Duodenal mucosa (tissue), 2 donors: ENCODE measurements at regions not wholly inside any gene's neighbourhood (a gene's known extent, or its start where the extent isn't known, plus 50 kb on each side); places are given as distances from the start of the nearest gene placed in this dataset.
"Not testable (repeated sequence)": the region's sequence is repeated elsewhere in the genome, so short reads cannot be mapped to it uniquely, and the experiment has no call there.

Experiments used
- H3K27ac ChIP-seq: one replicate; pipeline ENCODE4 v1.7.0; 2013; ENCODE audit warnings: low read depth, low read length
- H3K27me3 ChIP-seq, 2 donors: one replicate each; pipeline ENCODE4 v1.7.0; 2013; ENCODE audit warnings: low read length in 2 of 2, control low read depth in 1 of 2; ENCODE audit not compliant: insufficient read depth in 2 of 2, control insufficient read depth in 1 of 2
- H3K36me3 ChIP-seq, 2 donors: one replicate each; pipeline ENCODE4 v1.7.0; 2013; ENCODE audit warnings: low read length in 2 of 2, control low read depth in 1 of 2; ENCODE audit not compliant: insufficient read depth in 2 of 2, control insufficient read depth in 1 of 2
- H3K4me1 ChIP-seq, 2 donors: one replicate each; pipeline ENCODE4 v1.7.0; 2013; ENCODE audit warnings: low read length in 2 of 2, control low read depth in 1 of 2; ENCODE audit not compliant: insufficient read depth in 2 of 2, control insufficient read depth in 1 of 2
- H3K4me3 ChIP-seq, 2 donors: one replicate each; pipeline ENCODE4 v1.7.0; 2013; ENCODE audit warnings: low read length in 2 of 2, low read depth in 1 of 2
- H3K9ac ChIP-seq, 2 donors: one replicate each; pipeline ENCODE4 v1.7.0; 2013; ENCODE audit warnings: low read length in 2 of 2, low read depth in 1 of 2
- H3K9me3 ChIP-seq, 2 donors: one replicate each; pipeline ENCODE4 v1.7.0; 2013; ENCODE audit warnings: low read length in 2 of 2, control low read depth in 1 of 2; ENCODE audit not compliant: control insufficient read depth in 1 of 2

DNA sequence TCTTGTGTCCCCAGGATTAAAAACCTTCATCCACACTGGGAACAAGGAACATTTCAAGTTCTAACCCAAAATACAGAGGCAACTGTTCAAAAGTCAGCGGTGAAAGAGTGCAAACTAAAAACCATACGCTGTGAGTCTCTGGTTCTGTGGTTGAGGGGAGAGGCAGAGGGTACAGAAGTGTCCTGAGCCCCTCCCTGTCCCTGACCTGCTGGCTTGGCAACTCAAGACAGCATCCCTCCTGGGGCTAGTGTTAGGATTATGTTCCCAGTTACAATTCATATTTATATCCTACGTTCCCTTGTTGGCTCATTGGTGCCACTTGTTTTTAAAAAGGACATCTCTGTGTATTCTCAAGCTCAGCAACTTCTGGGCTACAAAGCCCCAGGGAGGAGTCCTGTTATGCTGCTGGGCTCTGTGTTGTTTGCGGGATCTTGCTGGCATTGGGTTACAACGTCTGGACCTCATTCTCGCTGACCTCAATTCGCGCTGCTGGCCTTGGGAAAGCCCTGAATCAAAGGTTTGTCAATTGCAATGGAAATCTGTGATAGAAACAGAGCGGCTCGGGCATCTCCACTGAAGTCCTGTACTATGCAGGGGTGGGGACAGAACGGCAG lies 420.8 kb downstream of the FUT8 start:
- H3K9me3 ChIP-seq: no peaks in the 10 kb centered on the region
- H3K27ac ChIP-seq: no peak overlapping the region
- peaks cover 0 to 3% of the 10 kb centered on the region in 2 donors for H3K27me3 ChIP-seq

GRCh38 chr14:65834051-65834450 lies 421.5 kb downstream of the FUT8 start:
- H3K9me3 ChIP-seq: no peaks in the 10 kb centered on the region
- H3K27me3 ChIP-seq: peaks cover 0 to 3% of the 10 kb centered on the region in 2 donors
- H3K4me1 ChIP-seq: peaks cover 0 to 7% of the 10 kb centered on the region in 2 donors
- no peak overlapping the region for H3K4me3 ChIP-seq
- no peak overlapping the region for H3K27ac ChIP-seq
- H3K9ac ChIP-seq: no peak overlapping the region
- no peaks in the 10 kb centered on the region for H3K36me3 ChIP-seq

More for the DNA sequence above, 420.8 kb downstream of the FUT8 start:
- Histone ChIP-seq H3K9ac (no peak overlapping the region), H3K4me3 (no peak overlapping the region), H3K4me1 (peaks cover 0 to 7% of the 10 kb centered on the region in 2 donors), H3K36me3 (no peaks in the 10 kb centered on the region)

GRCh38 chr14:65834812-65835211 lies 422.3 kb downstream of the FUT8 start:
- Histone ChIP-seq H3K27me3 (peaks cover 0 to 3% of the 10 kb centered on the region in 2 donors), H3K4me3 (no peak overlapping the region), H3K27ac (no peak overlapping the region)

GRCh38 chr14:65835501-65835900 lies 423.0 kb downstream of the FUT8 start:
- H3K4me3 ChIP-seq: no peak overlapping the region
- H3K27ac ChIP-seq: no peak overlapping the region
- H3K27me3 ChIP-seq: peaks cover 0 to 3% of the 10 kb centered on the region in 2 donors
- H3K36me3 ChIP-seq: no peaks in the 10 kb centered on the region
- no peak overlapping the region for H3K9ac ChIP-seq
- H3K4me1 ChIP-seq: peaks cover 0 to 7% of the 10 kb centered on the region in 2 donors
- H3K9me3 ChIP-seq: no peaks in the 10 kb centered on the region

More at GRCh38 chr14:65834812-65835211, 422.3 kb downstream of the FUT8 start:
- H3K36me3 ChIP-seq: no peaks in the 10 kb centered on the region
- H3K4me1 ChIP-seq: peaks cover 0 to 7% of the 10 kb centered on the region in 2 donors
- no peaks in the 10 kb centered on the region for H3K9me3 ChIP-seq
- H3K9ac ChIP-seq: no peak overlapping the region

DNA sequence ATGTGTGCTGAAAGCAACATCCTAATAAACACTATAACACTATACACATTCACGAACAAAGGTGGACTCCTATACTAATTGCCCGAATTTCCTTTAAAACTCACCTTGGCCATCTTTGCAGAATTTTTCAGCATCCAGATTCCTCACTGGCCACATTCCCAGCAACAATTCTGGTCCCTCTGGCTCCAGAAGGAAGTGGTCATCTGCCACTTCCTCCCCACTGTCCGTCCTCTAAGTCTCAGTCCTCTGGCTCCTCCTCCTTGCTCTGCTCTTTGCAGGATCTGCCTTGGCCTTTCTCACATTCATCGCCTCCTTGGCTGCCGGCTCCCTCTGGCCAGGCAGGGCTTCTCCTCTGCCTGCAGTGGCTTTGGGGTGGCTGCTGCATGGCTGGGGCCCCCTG lies 426.0 kb downstream of the FUT8 start:
- peaks cover 0 to 3% of the 10 kb centered on the region in 2 donors for H3K27me3 ChIP-seq
- H3K9me3 ChIP-seq: no peaks in the 10 kb centered on the region
- H3K9ac ChIP-seq: no peak overlapping the region
- no peaks in the 10 kb centered on the region for H3K36me3 ChIP-seq
- no peaks in the 10 kb centered on the region for H3K4me1 ChIP-seq
- H3K27ac ChIP-seq: no peak overlapping the region
- no peak overlapping the region for H3K4me3 ChIP-seq

- H3K27ac ChIP-seq: no peak overlapping the region
- H3K36me3 ChIP-seq: no peaks in the 10 kb centered on the region
- H3K27me3 ChIP-seq: peaks cover 0 to 3% of the 10 kb centered on the region in 2 donors
- no peaks in the 10 kb centered on the region for H3K9me3 ChIP-seq
- H3K9ac ChIP-seq: no peak overlapping the region
- no peaks in the 10 kb centered on the region for H3K4me1 ChIP-seq
- no peak overlapping the region for H3K4me3 ChIP-seq
These were observed 427.7 kb downstream of the FUT8 start for GRCh38 chr14:65840118-65840751.

DNA sequence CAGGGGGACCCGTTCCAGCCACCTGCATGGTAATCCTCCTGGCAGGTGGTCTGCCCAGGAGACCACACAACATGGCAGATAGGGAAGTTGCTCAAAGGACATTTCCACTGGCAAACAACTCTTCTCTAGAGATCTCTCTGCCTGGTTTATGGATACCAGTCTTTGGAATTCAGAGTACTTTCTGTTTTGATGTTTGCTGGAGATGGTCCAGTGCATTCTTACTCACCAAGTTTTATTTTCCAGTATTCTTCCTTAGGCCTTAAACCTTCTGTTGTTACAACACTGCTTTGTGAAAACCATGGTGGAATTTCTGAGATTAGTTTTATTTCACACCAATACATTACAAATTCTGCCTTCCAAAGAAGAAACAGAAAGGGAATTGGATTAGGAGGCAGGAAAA lies 428.3 kb downstream of the FUT8 start:
- Histone ChIP-seq H3K4me1 (no peaks in the 10 kb centered on the region), H3K27me3 (peaks cover 0 to 3% of the 10 kb centered on the region in 2 donors), H3K27ac (no peak overlapping the region), H3K9ac (no peak overlapping the region), H3K9me3 (no peaks in the 10 kb centered on the region), H3K4me3 (no peak overlapping the region), H3K36me3 (no peaks in the 10 kb centered on the region)

DNA sequence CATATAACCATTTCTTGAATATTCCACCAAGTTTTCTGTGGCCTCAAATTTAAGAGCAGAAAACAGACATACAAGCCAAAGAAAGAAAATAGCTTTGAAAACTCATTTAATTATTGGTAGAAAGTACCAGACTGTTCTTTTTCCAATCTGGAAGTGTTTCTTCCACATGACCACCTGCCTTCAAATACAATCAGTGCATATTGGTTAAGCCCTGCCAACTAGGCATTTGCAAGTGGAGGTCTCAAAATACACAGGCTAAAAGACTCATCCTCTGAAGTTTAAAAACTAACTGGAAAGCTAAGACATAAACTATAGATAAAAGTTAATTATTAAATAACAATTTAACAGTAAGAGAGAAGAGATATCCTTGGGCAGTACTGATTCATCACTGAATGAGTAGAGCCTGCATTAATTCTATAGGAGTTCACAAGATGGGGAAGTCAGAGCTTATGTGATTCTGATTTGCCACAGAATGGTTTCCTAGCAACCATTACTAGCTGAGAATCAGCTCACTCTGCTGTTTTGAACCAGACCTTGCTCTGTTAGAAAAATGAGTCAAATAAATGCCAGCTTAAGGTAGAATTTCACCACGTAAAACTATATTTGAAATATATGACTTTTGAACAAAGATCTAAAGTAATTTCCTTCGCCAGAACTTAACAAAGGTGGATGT lies 433.8 kb downstream of the FUT8 start:
- Histone ChIP-seq H3K27me3 (no peaks in the 10 kb centered on the region), H3K4me1 (peaks cover 0 to 8% of the 10 kb centered on the region in 2 donors), H3K27ac (no peak overlapping the region), H3K36me3 (no peaks in the 10 kb centered on the region), H3K4me3 (no peak overlapping the region), H3K9me3 (no peaks in the 10 kb centered on the region), H3K9ac (no peak overlapping the region)

DNA sequence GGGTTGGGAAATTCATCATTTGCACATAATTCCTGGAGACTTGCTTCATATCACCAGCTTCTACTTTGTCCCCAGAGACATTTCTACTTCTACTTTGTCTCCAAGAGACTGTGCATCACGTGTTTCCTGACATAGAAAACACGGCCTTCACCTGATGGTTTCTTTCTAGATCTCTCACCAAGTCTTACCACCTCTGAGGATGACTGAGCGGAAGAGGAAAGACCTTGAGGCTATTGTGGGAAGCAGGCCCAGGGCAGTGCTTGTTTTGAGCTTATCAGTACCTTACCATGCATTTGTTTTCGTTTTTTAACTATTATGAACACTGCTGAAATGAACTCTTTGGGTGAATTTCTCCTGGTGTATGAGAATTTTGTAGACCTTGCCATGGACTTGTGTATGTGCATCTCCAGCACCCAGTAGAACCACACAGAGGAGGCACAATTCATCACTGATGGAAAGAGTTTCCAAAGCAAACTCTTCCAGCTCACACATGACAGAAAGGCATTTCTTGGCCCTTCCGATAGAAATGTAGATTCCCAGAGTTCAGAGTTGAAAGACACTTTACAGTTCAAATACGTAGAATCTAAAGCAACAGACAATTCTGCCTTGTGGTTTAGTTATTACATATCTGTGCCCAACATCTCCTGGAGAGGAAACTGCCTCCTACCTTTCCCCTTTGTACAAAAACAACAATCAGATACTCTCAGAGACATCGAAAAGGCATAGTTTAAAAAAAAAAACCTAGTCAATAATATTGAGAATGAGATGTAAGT lies 434.7 kb downstream of the FUT8 start:
- Histone ChIP-seq H3K27me3 (no peaks in the 10 kb centered on the region), H3K9me3 (no peaks in the 10 kb centered on the region), H3K27ac (no peak overlapping the region), H3K4me1 (peaks cover 0 to 8% of the 10 kb centered on the region in 2 donors), H3K4me3 (no peak overlapping the region), H3K36me3 (no peaks in the 10 kb centered on the region), H3K9ac (no peak overlapping the region)

GRCh38 chr14:65847931-65848330 lies 435.4 kb downstream of the FUT8 start:
- not testable (repeated sequence) for H3K9ac ChIP-seq, H3K27ac ChIP-seq, H3K4me1 ChIP-seq, H3K36me3 ChIP-seq, H3K27me3 ChIP-seq, H3K4me3 ChIP-seq, H3K9me3 ChIP-seq
